ENCODE measurements at regions not wholly inside any gene's neighbourhood (a gene's known extent, or its start where the extent isn't known, plus 50 kb on each side); places are given as distances from the start of the nearest gene placed in this dataset.

GRCh38 chr3:25096536-25096935, 331.5 kb upstream of the RARB start:
- H3K27ac ChIP-seq (ENCODE audit: low read depth, low read length): no peak overlapping the region
- no peak overlapping the region for H3K4me3 ChIP-seq (ENCODE audit: low read depth, low read length)
- no peaks in the 10 kb centered on the region for H3K9me3 ChIP-seq (ENCODE audit: control insufficient read depth, insufficient read depth, low read length)
- no peak for TF ChIP-seq CTCF (IDR thresholded peaks at IDR 0.05; ENCODE audit: low read depth, low read length)
- ChIA-PET POLR2A (no interaction called here), CTCF (no interaction called here)
- no peaks in the 10 kb centered on the region for H3K27me3 ChIP-seq (ENCODE audit: control insufficient read depth, insufficient read depth, low read length)
- DNase-seq (ENCODE audit: low read depth, low spot score): no peak

DNA sequence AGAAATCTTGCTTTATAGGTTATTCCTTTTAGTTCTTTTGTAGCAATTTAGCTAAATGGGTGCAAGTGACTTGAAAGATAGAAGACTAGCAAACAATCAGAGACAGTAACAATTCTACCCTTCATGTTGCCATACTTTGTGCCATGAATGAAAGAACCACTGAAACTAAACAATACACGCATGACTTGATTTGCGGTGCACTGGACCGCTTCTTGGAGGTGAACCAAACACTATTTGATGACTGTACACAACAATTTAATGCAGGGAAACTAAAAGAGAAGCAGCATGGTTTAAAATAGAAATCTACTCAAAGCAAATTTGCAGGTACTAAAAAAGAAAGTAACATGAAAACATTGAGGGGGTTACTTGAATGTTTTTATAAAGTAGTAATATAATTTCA, 331.0 kb upstream of the RARB start:
- POLR2A ChIA-PET: no interaction called here
- Histone ChIP-seq H3K4me3 (ENCODE audit: low read depth, low read length) (no peak overlapping the region), H3K9me3 (ENCODE audit: control insufficient read depth, insufficient read depth, low read length) (no peaks in the 10 kb centered on the region), H3K27ac (ENCODE audit: low read depth, low read length) (no peak overlapping the region), H3K27me3 (ENCODE audit: control insufficient read depth, insufficient read depth, low read length) (no peaks in the 10 kb centered on the region)
- TF ChIP-seq CTCF (IDR thresholded peaks at IDR 0.05; ENCODE audit: low read depth, low read length): no peak
- DNase-seq (ENCODE audit: low read depth, low spot score): no peak
- CTCF ChIA-PET: no interaction called here

DNA sequence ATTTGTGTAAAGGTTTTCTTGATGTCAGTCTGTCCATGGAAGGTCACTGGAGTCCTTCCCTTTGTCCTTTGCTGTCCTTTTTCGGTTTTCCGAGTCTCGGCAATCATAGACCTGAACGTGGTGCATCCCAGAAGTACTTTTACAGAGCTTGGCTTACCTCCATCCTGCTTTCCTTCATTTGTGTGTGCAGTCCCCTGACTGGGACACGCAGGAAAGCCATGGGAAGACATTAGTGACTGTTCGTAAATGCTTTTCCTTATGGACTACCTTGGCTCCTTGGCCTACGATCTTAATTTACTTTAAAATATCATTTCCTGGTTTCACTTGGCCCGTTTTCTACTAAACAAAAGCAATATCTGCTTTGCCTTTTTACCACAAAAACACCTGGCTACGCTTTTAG, 328.4 kb upstream of the RARB start:
- ChIA-PET CTCF (no interaction called here), POLR2A (no interaction called here)
- Histone ChIP-seq H3K27me3 (ENCODE audit: control insufficient read depth, insufficient read depth, low read length) (no peaks in the 10 kb centered on the region), H3K27ac (ENCODE audit: low read depth, low read length) (no peak overlapping the region), H3K9me3 (ENCODE audit: control insufficient read depth, insufficient read depth, low read length) (no peaks in the 10 kb centered on the region), H3K4me3 (ENCODE audit: low read depth, low read length) (no peak overlapping the region)
- no peak for TF ChIP-seq CTCF (IDR thresholded peaks at IDR 0.05; ENCODE audit: low read depth, low read length)
- DNase-seq (ENCODE audit: low read depth, low spot score): no peak

DNA sequence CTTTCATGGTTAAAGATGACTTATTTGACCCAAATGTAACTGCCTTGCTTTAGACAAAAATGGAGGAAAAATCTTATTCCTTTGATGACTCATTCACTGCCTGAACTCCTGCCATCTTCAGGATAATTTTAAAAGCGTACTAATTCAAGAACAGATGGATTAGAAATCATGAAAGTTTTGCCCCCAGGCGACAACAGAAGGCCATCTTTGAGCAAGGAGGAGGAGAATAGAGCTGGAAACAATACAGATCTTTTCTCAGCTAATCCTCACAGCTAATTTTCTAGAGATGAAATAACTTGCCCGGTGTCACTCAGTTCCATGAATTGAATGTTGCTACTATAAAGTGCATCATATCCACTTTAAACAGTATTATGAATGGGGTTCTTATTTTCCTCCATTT, 324.7 kb upstream of the RARB start:
- Histone ChIP-seq H3K27ac (ENCODE audit: low read depth, low read length) (no peak overlapping the region), H3K9me3 (ENCODE audit: control insufficient read depth, insufficient read depth, low read length) (no peaks in the 10 kb centered on the region), H3K27me3 (ENCODE audit: control insufficient read depth, insufficient read depth, low read length) (no peaks in the 10 kb centered on the region), H3K4me3 (ENCODE audit: low read depth, low read length) (no peak overlapping the region)
- POLR2A ChIA-PET: no interaction called here
- CTCF ChIA-PET: no interaction called here
- no peak for TF ChIP-seq CTCF (IDR thresholded peaks at IDR 0.05; ENCODE audit: low read depth, low read length)
- no peak for DNase-seq (ENCODE audit: low read depth, low spot score)

DNA sequence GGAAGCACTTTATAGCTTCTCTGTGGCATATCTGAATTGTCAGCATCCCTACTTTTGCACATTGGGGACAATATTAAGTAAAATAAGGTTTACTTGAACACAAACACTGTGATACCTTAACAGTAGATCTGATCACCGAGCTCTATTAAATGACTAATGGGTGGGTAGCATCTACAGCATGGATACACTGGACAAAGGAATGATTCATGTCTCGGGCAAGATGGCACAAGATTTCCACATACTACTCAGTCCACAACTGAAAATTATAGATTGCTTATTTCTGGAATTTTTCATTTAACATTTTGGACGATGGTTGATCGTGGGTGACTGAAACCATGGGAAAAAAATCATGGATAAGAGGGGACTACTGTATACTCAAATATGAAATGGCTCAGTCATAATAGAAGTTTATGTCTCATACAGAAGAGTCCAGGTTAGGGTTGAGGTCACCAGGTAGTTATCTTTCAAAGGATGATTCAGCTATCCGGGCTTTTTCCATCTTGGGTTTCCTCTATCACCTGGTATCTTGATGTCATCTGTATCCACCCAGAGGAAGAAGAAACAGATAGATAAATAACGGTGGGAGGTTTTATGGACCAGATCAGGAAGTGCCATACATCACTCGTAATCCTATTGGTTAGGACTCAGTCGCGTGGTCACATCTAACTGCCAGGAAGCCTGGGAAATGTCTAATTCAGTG, 320.0 kb upstream of the RARB start:
- H3K27me3 ChIP-seq (ENCODE audit: control insufficient read depth, insufficient read depth, low read length): no peaks in the 10 kb centered on the region
- no peak for DNase-seq (ENCODE audit: low read depth, low spot score)
- H3K9me3 ChIP-seq (ENCODE audit: control insufficient read depth, insufficient read depth, low read length): no peaks in the 10 kb centered on the region
- ChIA-PET POLR2A (no interaction called here), CTCF (no interaction called here)
- no peak for TF ChIP-seq CTCF (IDR thresholded peaks at IDR 0.05; ENCODE audit: low read depth, low read length)
- H3K27ac ChIP-seq (ENCODE audit: low read depth, low read length): no peak overlapping the region
- no peak overlapping the region for H3K4me3 ChIP-seq (ENCODE audit: low read depth, low read length)
